ENCODE measurements at regions not wholly inside any gene's neighbourhood (a gene's known extent, or its start where the extent isn't known, plus 50 kb on each side); places are given as distances from the start of the nearest gene placed in this dataset.
"Not testable (repeated sequence)": the region's sequence is repeated elsewhere in the genome, so short reads cannot be mapped to it uniquely, and the experiment has no call there.

- TF ChIP-seq CTCF (conservative IDR thresholded peaks at IDR 0.05; ENCODE audit: low read depth in 2 of 2); POLR2AphosphoS5 (IDR thresholded peaks at IDR 0.05; ENCODE audit: low read depth); EZH2 (IDR thresholded peaks at IDR 0.05; ENCODE audit: low read depth, unreplicated experiment); REST (IDR thresholded peaks at IDR 0.05; ENCODE audit: unreplicated experiment); STAT1 (IDR thresholded peaks at IDR 0.05; ENCODE audit: unreplicated experiment); CREB1 (CRISPR knock-in tag; IDR thresholded peaks at IDR 0.05; ENCODE audit: low read depth); NANOG (IDR thresholded peaks at IDR 0.05; ENCODE audit: borderline replicate concordance): not testable (repeated sequence)
Measured at GRCh38 chr2:224113930-224114329, 74.8 kb upstream of the SERPINE2 start.
